SK-N-SH treated with all-trans-retinoic acid at 6 μM for 48 hours (cell line): ENCODE measurements at regions not wholly inside any gene's neighbourhood (a gene's known extent, or its start where the extent isn't known, plus 50 kb on each side); places are given as distances from the start of the nearest gene placed in this dataset.

Experiments
- TCF4 ChIP-seq: fragments of 250-450 bp; sonication (Bioruptor Pico); IDR thresholded peaks from 2 replicates; pipeline ENCODE4 v1.8.0; 2021; ENCODE audit warnings: mild to moderate bottlenecking, moderate library complexity, borderline replicate concordance
- ZFP3 ChIP-seq: fragments of 250-450 bp; sonication (Bioruptor Pico); IDR thresholded peaks from 2 replicates; pipeline ENCODE4 v1.5.0; 2020; ENCODE audit warnings: mild to moderate bottlenecking, moderate library complexity
- ZFP30 ChIP-seq: fragments of 450-650 bp; formaldehyde crosslinking; IDR thresholded peaks from 2 replicates; pipeline ENCODE4 v1.5.0; 2022; ENCODE audit warnings: mild to moderate bottlenecking, moderate library complexity
- TF ChIP-seq, protein P1 (sequence below): fragments of 250-450 bp; sonication (Bioruptor Pico); IDR thresholded peaks from 2 replicates; pipeline ENCODE4 v1.5.1; 2020; ENCODE audit warnings: low read depth, mild to moderate bottlenecking, moderate library complexity
- TF ChIP-seq, protein P2 (sequence below): fragments of 250-450 bp; sonication (Bioruptor Pico); IDR thresholded peaks from 2 replicates; pipeline ENCODE4 v1.8.0; 2021; ENCODE audit warnings: low read depth, mild to moderate bottlenecking, moderate library complexity, borderline replicate concordance
- TF ChIP-seq, protein P3 (sequence below): fragments of 250-450 bp; sonication (Bioruptor Pico); IDR thresholded peaks from 2 replicates; pipeline ENCODE4 v1.8.0; 2020; ENCODE audit warnings: mild to moderate bottlenecking, moderate library complexity, borderline replicate concordance

DNA sequence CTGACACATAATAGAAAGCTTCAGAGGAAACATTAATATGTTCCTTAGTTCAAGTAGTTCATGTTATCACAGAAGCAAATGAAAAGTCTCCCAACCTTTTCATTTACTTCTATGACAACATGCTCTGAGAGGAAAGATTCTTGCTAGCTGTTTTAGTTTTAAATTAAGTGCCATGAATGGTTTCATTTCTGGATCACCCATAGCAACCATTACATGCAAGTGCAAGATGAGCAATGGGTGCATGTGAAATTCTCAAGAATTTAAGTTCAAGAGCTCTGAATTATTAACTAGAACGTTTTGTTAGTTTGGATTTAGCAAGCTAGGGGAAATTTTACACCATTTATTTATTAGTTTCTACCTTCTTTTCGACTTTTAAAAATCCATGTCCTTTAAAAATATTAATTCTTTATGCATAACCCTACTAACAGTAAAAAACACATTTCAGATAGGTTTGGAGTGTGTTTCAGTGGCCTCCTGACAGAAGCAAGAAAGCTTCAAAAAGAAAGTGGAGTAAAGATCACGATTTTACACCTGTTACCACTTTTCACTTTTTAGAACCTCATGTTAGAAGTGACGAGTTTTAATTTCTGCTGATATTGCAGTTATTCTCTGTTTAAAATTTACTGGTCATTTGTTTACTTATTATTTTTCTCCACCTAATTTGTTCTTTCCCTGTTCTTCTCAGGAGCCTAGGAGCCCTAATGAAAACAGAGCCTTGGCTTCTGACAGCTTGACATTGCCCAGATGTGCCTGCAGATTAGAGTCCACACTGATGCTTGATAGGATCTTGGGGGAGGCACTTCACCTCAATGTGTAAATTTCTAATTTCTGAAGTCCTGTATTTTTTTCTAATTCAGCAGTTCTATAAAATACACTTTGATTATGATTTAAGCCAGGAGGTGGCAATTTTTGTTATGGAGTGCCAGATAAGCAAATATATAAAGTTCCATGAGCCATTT, 995.3 kb upstream of the PHF14 start:
- TF ChIP-seq TCF4 (CRISPR knock-in tag) = peak; percentile 54; the same call in 1 of the 2 replicates
- TF ChIP-seq, protein P1, sequence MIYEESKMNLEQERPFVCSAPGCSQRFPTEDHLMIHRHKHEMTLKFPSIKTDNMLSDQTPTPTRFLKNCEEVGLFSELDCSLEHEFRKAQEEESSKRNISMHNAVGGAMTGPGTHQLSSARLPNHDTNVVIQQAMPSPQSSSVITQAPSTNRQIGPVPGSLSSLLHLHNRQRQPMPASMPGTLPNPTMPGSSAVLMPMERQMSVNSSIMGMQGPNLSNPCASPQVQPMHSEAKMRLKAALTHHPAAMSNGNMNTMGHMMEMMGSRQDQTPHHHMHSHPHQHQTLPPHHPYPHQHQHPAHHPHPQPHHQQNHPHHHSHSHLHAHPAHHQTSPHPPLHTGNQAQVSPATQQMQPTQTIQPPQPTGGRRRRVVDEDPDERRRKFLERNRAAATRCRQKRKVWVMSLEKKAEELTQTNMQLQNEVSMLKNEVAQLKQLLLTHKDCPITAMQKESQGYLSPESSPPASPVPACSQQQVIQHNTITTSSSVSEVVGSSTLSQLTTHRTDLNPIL (CRISPR knock-in tag) = no peak
- TF ChIP-seq ZFP30 (CRISPR knock-in tag) = no peak
- no peak for TF ChIP-seq ZFP3 (CRISPR knock-in tag)
- TF ChIP-seq, protein P2, sequence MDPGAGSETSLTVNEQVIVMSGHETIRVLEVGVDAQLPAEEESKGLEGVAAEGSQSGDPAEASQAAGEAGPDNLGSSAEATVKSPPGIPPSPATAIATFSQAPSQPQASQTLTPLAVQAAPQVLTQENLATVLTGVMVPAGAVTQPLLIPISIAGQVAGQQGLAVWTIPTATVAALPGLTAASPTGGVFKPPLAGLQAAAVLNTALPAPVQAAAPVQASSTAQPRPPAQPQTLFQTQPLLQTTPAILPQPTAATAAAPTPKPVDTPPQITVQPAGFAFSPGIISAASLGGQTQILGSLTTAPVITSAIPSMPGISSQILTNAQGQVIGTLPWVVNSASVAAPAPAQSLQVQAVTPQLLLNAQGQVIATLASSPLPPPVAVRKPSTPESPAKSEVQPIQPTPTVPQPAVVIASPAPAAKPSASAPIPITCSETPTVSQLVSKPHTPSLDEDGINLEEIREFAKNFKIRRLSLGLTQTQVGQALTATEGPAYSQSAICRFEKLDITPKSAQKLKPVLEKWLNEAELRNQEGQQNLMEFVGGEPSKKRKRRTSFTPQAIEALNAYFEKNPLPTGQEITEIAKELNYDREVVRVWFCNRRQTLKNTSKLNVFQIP (CRISPR knock-in tag) = no peak
- TF ChIP-seq, protein P3, sequence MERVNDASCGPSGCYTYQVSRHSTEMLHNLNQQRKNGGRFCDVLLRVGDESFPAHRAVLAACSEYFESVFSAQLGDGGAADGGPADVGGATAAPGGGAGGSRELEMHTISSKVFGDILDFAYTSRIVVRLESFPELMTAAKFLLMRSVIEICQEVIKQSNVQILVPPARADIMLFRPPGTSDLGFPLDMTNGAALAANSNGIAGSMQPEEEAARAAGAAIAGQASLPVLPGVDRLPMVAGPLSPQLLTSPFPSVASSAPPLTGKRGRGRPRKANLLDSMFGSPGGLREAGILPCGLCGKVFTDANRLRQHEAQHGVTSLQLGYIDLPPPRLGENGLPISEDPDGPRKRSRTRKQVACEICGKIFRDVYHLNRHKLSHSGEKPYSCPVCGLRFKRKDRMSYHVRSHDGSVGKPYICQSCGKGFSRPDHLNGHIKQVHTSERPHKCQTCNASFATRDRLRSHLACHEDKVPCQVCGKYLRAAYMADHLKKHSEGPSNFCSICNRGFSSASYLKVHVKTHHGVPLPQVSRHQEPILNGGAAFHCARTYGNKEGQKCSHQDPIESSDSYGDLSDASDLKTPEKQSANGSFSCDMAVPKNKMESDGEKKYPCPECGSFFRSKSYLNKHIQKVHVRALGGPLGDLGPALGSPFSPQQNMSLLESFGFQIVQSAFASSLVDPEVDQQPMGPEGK (CRISPR knock-in tag) = no peak
